K562 (cell line): ENCODE measurements at regions not wholly inside any gene's neighbourhood (a gene's known extent, or its start where the extent isn't known, plus 50 kb on each side); places are given as distances from the start of the nearest gene placed in this dataset. TPM values are rescaled to one million over a fixed set of nuclear protein-coding genes. Genes with fewer than 3 reads are reported as not detected.
A peak's percentile ranks its signal among the peaks of the same experiment; 100 is the strongest.

Experiments
- ATAC-seq: fragments of 200-7000 bp; cut with Tn5 transposase; 3 replicates; pipeline ENCODE4 v1.9.1; 2020; ENCODE audit warnings: moderate library complexity
- BruUV-seq: library from RNA; stranded (reverse); fragments of 400-500 nt; replicated peaks from 2 replicates; lab custom pipeline; 2021; lab: Mats Ljungman, UMichigan
- CTCF ChIA-PET: fragments of 300-600 bp; formaldehyde crosslinking; extraction: SDS; loops from one replicate; lab custom pipeline; 2021; ENCODE audit warnings: low intra/inter-chr PET ratio; lab: Yijun Ruan, JAX
- POLR2A ChIA-PET: fragments of 300-600, 350-650 bp; sonication (Branson Sonifier 250); formaldehyde crosslinking; extraction: SDS; loops from one replicate; lab custom pipeline; 2021; ENCODE audit warnings: antibody characterized with exemption, inconsistent platforms; lab: Yijun Ruan, JAX
- DNase-seq, 4 experiments: peaks; one replicate each; pipeline versions ENCODE4 v3.0.0 to v3.0.0-alpha.2; 2011 to 2018; ENCODE audit warnings: low spot score in 3 of 4, mixed read lengths in 3 of 4; ENCODE audit errors: extremely low read depth in 1 of 4
- FAIRE-seq: peaks from 2 replicates; lab custom pipeline; 2011; peaks lifted over from hg19 to GRCh38; lab: Jason Lieb, UNC
- H2AFZ ChIP-seq: 2 replicates; pipeline ENCODE4 v1.6.0; 2011; ENCODE audit warnings: low read depth, low read length, control low read depth, inconsistent platforms
- H3K27ac ChIP-seq: fragments of 200-600 bp; 3 replicates; pipeline ENCODE4 v1.8.0; 2011; ENCODE audit warnings: low read depth, mild to moderate bottlenecking, control low read depth, inconsistent platforms, low read length, moderate library complexity, mixed read lengths; ENCODE audit errors: extremely low read depth
- H3K27me3 ChIP-seq, 2 experiments: fragments of 300-600 bp in 1 of 2; 2 replicates in 1 of 2; 3 replicates in 1 of 2; pipeline versions ENCODE4 v1.6.0 to v1.8.0; 2011; ENCODE audit warnings: inconsistent platforms in 2 of 2, low read length in 2 of 2, mild to moderate bottlenecking in 1 of 2, mixed read lengths in 1 of 2, moderate library complexity in 1 of 2; ENCODE audit not compliant: control insufficient read depth in 2 of 2, insufficient read depth in 2 of 2
- H3K36me3 ChIP-seq: fragments of 300-600 bp; 3 replicates; pipeline ENCODE4 v1.8.0; 2011; ENCODE audit warnings: mild to moderate bottlenecking, low read length, inconsistent platforms; ENCODE audit not compliant: control insufficient read depth, insufficient read depth
- H3K4me1 ChIP-seq, 2 experiments: fragments of 200-600 bp in 1 of 2; replicated peaks in 1 of 2; 2 replicates in 1 of 2; 3 replicates in 1 of 2; pipeline versions ENCODE4 v1.5.1 to v1.8.0; 2011; ENCODE audit warnings: inconsistent platforms in 2 of 2, low read length in 2 of 2, mild to moderate bottlenecking in 1 of 2, mixed read lengths in 1 of 2, moderate library complexity in 1 of 2; ENCODE audit not compliant: control insufficient read depth in 2 of 2, insufficient read depth in 2 of 2
- H3K4me2 ChIP-seq: 2 replicates; pipeline ENCODE4 v1.6.1; 2011; ENCODE audit warnings: low read length, control low read depth, inconsistent platforms, mixed read lengths; ENCODE audit not compliant: insufficient read depth
- H3K4me3 ChIP-seq: fragments of 200-600 bp; sonication (generic), shearing (Covaris generic); 2 replicates; pipeline ENCODE4 v1.5.1; 2016; ENCODE audit warnings: control low read depth, inconsistent platforms
- H3K79me2 ChIP-seq: fragments of 200-600 bp; 3 replicates; pipeline ENCODE4 v1.8.0; 2011; ENCODE audit warnings: low read length, inconsistent platforms; ENCODE audit not compliant: control insufficient read depth, insufficient read depth
- H3K9ac ChIP-seq, 2 experiments: 2 replicates each; pipeline versions ENCODE4 v1.6.0 to v1.6.1; 2011; ENCODE audit warnings: low read depth in 2 of 2, low read length in 2 of 2, control low read depth in 1 of 2, inconsistent platforms in 1 of 2, mild to moderate bottlenecking in 1 of 2, mixed read lengths in 1 of 2; ENCODE audit not compliant: insufficient read depth in 1 of 2
- H3K9me1 ChIP-seq: one replicate; pipeline ENCODE4 v1.6.0; 2011; ENCODE audit warnings: inconsistent platforms, mild to moderate bottlenecking, low read length, moderate library complexity; ENCODE audit not compliant: control insufficient read depth, insufficient read depth
- H3K9me3 ChIP-seq: replicated peaks from 2 replicates; pipeline ENCODE4 v1.5.1; 2011; ENCODE audit warnings: low read depth, low read length, inconsistent platforms; ENCODE audit not compliant: control insufficient read depth, insufficient read depth
- H4K20me1 ChIP-seq: replicated peaks from 2 replicates; pipeline ENCODE4 v1.6.1; 2011; ENCODE audit warnings: low read length, inconsistent platforms, mixed read lengths; ENCODE audit not compliant: control insufficient read depth, insufficient read depth
- ETS2 ChIP-seq: IDR thresholded peaks from 2 replicates; pipeline ENCODE4 v1.6.1; 2016; ENCODE audit warnings: borderline replicate concordance, missing genetic modification characterization, mild to moderate bottlenecking, moderate library complexity, missing compliant biosample characterization; ENCODE audit not compliant: poor library complexity, severe bottlenecking
- GABPB1 ChIP-seq: sonication (generic); formaldehyde crosslinking; IDR thresholded peaks from 2 replicates; pipeline ENCODE4 v1.8.0; 2022; ENCODE audit warnings: mild to moderate bottlenecking, missing genetic modification reagents
- HIVEP1 ChIP-seq: fragments of 250-450 bp; sonication (Bioruptor Pico); IDR thresholded peaks from 2 replicates; pipeline ENCODE4 v1.4.0; 2020; ENCODE audit warnings: mild to moderate bottlenecking
- IRF9 ChIP-seq: fragments of 450-650 bp; IDR thresholded peaks from 2 replicates; pipeline ENCODE4 v1.6.1; 2016; ENCODE audit warnings: missing biosample characterization, missing genetic modification characterization
- RBBP5 ChIP-seq: fragments of 200-600 bp; sonication (generic); IDR thresholded peaks from 2 replicates; pipeline ENCODE4 v1.6.1; 2012; ENCODE audit warnings: borderline replicate concordance, mild to moderate bottlenecking, low read length, control low read depth, inconsistent platforms; ENCODE audit not compliant: insufficient read depth, poor library complexity, severe bottlenecking
- SRSF3 ChIP-seq: fragments of 200-400 bp; formaldehyde crosslinking; IDR thresholded peaks from 2 replicates; pipeline ENCODE4 v1.6.1; 2016; ENCODE audit warnings: mild to moderate bottlenecking, low read length, moderate library complexity; ENCODE audit not compliant: insufficient read depth
- ZNF408 ChIP-seq: fragments of 250-450 bp; sonication (Bioruptor Pico); IDR thresholded peaks from 2 replicates; pipeline ENCODE4 v1.4.0; 2020; ENCODE audit warnings: low read depth, mild to moderate bottlenecking, moderate library complexity
- WGBS: fragments of 100-300 bp; shearing (Covaris generic); methylation state at CpG from one replicate; pipeline ENCODE4 v1.1.6; 2016; ENCODE audit warnings: low coverage, mixed read lengths; ENCODE audit not compliant: insufficient coverage; ENCODE audit errors: missing lambda C conversion rate; 5-methylcytosine and 5-hydroxymethylcytosine counted together
- in situ Hi-C: fragments of 300-500 bp; cut with MboI; formaldehyde crosslinking; loops from 4 replicates; pipeline ENCODE4 v1.15.0; 2018; ENCODE audit warnings: inconsistent platforms, mixed read lengths
- intact Hi-C: fragments of 100-400 bp; cut with micrococcal nuclease; formaldehyde crosslinking; loops from 2 replicates; pipeline ENCODE4 v1.14.2; 2022
- microRNA counts: library from miRNA; unstranded; fragments of <30 nt; microRNA quantifications from one replicate; lab custom pipeline; 2016
- microRNA-seq: library from miRNA; unstranded; fragments of <30 nt; microRNA quantifications from one replicate; pipeline ENCODE4, GENCODE V29; 2018; ENCODE audit warnings: borderline microRNAs expressed
- small RNA-seq: library from RNA; depleted of rRNA; stranded (forward); fragments of <200 nt; gene quantifications from one replicate; pipeline ENCODE3, GENCODE V24; 2014

- TF ChIP-seq GABPB1 (CRISPR knock-in tag) (no peak), SRSF3 (no peak), ZNF408 (CRISPR knock-in tag) (no peak), HIVEP1 (CRISPR knock-in tag) (no peak)
Measured at GRCh38 chrX:146264763-146265375, 447.2 kb downstream of the SLITRK2 start (continued).

DNA sequence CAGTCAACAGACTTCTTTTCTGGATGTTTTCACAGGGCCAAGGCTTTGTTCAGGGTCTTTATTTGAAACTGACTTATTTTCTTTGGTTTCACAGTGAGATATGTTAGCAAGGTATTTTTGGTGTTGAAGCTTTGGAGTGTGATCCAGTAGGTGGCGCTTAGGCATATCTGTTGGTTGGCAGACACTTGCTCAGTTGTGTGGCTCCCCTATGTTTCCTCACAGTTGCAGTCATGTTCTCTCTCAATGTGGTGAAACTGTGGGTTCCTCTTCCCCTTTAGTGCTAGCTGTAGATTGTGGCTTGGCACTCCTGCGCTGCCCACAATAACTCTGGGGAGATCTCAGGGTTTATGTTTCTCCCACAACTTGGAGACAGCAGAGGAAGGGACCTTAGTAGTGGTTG, 460.8 kb downstream of the SLITRK2 start:
- peak in 1 of 4 experiments; percentile 0 for DNase-seq
- Histone ChIP-seq H3K79me2 (no peaks in the 10 kb centered on the region), H3K4me1 (no peaks in the 10 kb centered on the region), H2AFZ (no peak overlapping the region), H3K27ac (no peak overlapping the region), H3K4me2 (no peak overlapping the region), H3K36me3 (no peaks in the 10 kb centered on the region), H3K9me3 (no peaks in the 10 kb centered on the region), H3K27me3 (no peaks in the 10 kb centered on the region), H3K9me1 (no peaks in the 10 kb centered on the region), H3K4me3 (no peak overlapping the region), H4K20me1 (no peaks in the 10 kb centered on the region), H3K9ac (no peak overlapping the region)
- TF ChIP-seq IRF9 (tag) = no peak
- no peak for TF ChIP-seq ETS2 (tag)
- TF ChIP-seq RBBP5 = no peak
- ATAC-seq = no peak
- BruUV-seq = no TSS peak
- in situ Hi-C loops = no loop called here
- intact Hi-C loops = no loop called here
- FAIRE-seq = no peak
- POLR2A ChIA-PET = no interaction called here
- CTCF ChIA-PET = no interaction called here
- 0% methylated on average over 2 of the region's 2 CpGs for WGBS

MicroRNAs in the stretch of these regions (microRNA counts, 767-probe panel; counts per million panel counts)
- microRNA hsa-miR-888-5p (lab: Ali Mortazavi, UCI) (2,354 counts per million, percentile 58 among the panel's probes with 10 or more counts), microRNA hsa-miR-890 (lab: Ali Mortazavi, UCI) (not detected), microRNA hsa-miR-891a (lab: Ali Mortazavi, UCI) (499 counts per million, percentile 9 among the panel's probes with 10 or more counts), microRNA hsa-miR-891b (lab: Ali Mortazavi, UCI) (1,651 counts per million, percentile 41 among the panel's probes with 10 or more counts), microRNA hsa-miR-892a (lab: Ali Mortazavi, UCI) (not detected), microRNA hsa-miR-892b (lab: Ali Mortazavi, UCI) (not detected)

Small RNA genes in the stretch of these regions (microRNA-seq; reads per million reads assigned to microRNA genes)
- gene MIR888 (not detected), gene MIR890 (not detected), gene MIR891A (not detected), gene MIR891B (not detected), gene MIR892A (not detected), gene MIR892B (not detected), gene MIR892C (not detected)

Small RNA genes in the stretch of these regions (small RNA-seq; reads per million reads assigned to genes)
- not detected for gene MIR888
- not detected for gene MIR890
- gene MIR891A = not detected
- not detected for gene MIR891B
- gene MIR892A = not detected
- not detected for gene MIR892B
- gene MIR892C = not detected
